ENCODE measurements at regions not wholly inside any gene's neighbourhood (a gene's known extent, or its start where the extent isn't known, plus 50 kb on each side); places are given as distances from the start of the nearest gene placed in this dataset.

GRCh38 chrX:97847885-97848679 lies 964.4 kb downstream of the RPA4 start:
- no peak overlapping the region for H3K4me2 ChIP-seq (ENCODE audit: insufficient read depth in 1 of 2, low read depth in 2 of 2, low read length in 2 of 2)
- H2BK120ac ChIP-seq (replicated peaks; ENCODE audit: low read depth, low read length) = no peak overlapping the region
- no peak overlapping the region for H3K4ac ChIP-seq (replicated peaks; ENCODE audit: insufficient read length, low read depth, low read length)
- no peak overlapping the region for H2AK5ac ChIP-seq (ENCODE audit: low read depth, low read length)
- no peak overlapping the region for H3K56ac ChIP-seq (replicated peaks; ENCODE audit: insufficient read length, low read depth, low read length)
- H2BK12ac ChIP-seq (ENCODE audit: low read depth, low read length) = no peak overlapping the region
- peaks cover 5 to 22% of the 10 kb centered on the region in 2 experiments; a peak in 1 of 4 replicates for H3K9me3 ChIP-seq (ENCODE audit: insufficient read depth in 2 of 2, low read depth in 1 of 2, low read length in 1 of 2)
- WGBS, 2 experiments (ENCODE audit: extremely low coverage in 1 of 2, insufficient coverage in 1 of 2, insufficient read length in 1 of 2, insufficient replicate concordance in 2 of 2, low coverage in 1 of 2, low lambda C conversion rate in 2 of 2, missing lambda C conversion rate in 1 of 2) = 90% methylated on average over 25 of the region's 25 CpGs; no CpG with 5 or more reads in 1 of the 2 experiments
- FAIRE-seq = no peak
- no peak overlapping the region for H3K4me3 ChIP-seq (ENCODE audit: extremely low read depth in 1 of 4, insufficient read depth in 2 of 4, low read depth in 3 of 4, low read length in 4 of 4)
- no peak overlapping the region for H4K91ac ChIP-seq (replicated peaks; ENCODE audit: insufficient read length, low read length)
- ChIA-PET CTCF (ENCODE audit: partially characterized antibody) (no interaction called here), POLR2A (ENCODE audit: partially characterized antibody) (no interaction called here)
- H3K23ac ChIP-seq (ENCODE audit: insufficient read length) = no peak overlapping the region
- no peaks in the 10 kb centered on the region for H4K20me1 ChIP-seq (replicated peaks in 1 of 2; ENCODE audit: control insufficient read depth in 1 of 2, insufficient read depth in 2 of 2, low read length in 2 of 2)
- H3K18ac ChIP-seq (ENCODE audit: extremely low read depth, low read length) = no peak overlapping the region
- H2AFZ ChIP-seq (ENCODE audit: low read length) = no peak overlapping the region
- H4K5ac ChIP-seq (ENCODE audit: insufficient read length, low read depth, low read length) = no peak overlapping the region
- no peaks in the 10 kb centered on the region for H3K4me1 ChIP-seq (replicated peaks in 1 of 4; ENCODE audit: control insufficient read depth in 3 of 4, insufficient read depth in 4 of 4, low read length in 3 of 4)
- H3K27me3 ChIP-seq (replicated peaks in 1 of 4; ENCODE audit: control insufficient read depth in 3 of 4, extremely low read depth in 1 of 4, insufficient read depth in 3 of 4, low read length in 3 of 4) = no peaks in the 10 kb centered on the region
- H3K23me2 ChIP-seq (ENCODE audit: low read depth, low read length) = no peaks in the 10 kb centered on the region
- H2BK5ac ChIP-seq (ENCODE audit: low read depth, low read length) = no peak overlapping the region
- no peaks in the 10 kb centered on the region for H3K79me2 ChIP-seq (ENCODE audit: control insufficient read depth in 1 of 2, insufficient read depth in 2 of 2, low read length in 2 of 2)
- no peak overlapping the region for H3K27ac ChIP-seq (ENCODE audit: low read depth, low read length)
- H2BK20ac ChIP-seq (ENCODE audit: low read length) = no peak overlapping the region
- H3K36me3 ChIP-seq (ENCODE audit: control insufficient read depth in 2 of 4, insufficient read depth in 4 of 4, low read length in 3 of 4) = no peaks in the 10 kb centered on the region
- H3K9ac ChIP-seq (replicated peaks in 1 of 4; ENCODE audit: extremely low read depth in 1 of 4, low read depth in 3 of 4, low read length in 3 of 4) = no peak overlapping the region
- no peak overlapping the region for H2BK15ac ChIP-seq (ENCODE audit: low read length)
- H3K14ac ChIP-seq (ENCODE audit: insufficient read length) = no peak overlapping the region
- DNase-seq (ENCODE audit: low read depth in 1 of 2, low spot score in 2 of 2) = no peak
- no peaks in the 10 kb centered on the region for H3K79me1 ChIP-seq (ENCODE audit: low read depth, low read length)
- H4K8ac ChIP-seq (ENCODE audit: extremely low read depth, insufficient read depth, low read length) = no peak overlapping the region
- TF ChIP-seq KDM1A (IDR thresholded peaks at IDR 0.05; ENCODE audit: borderline replicate concordance, low read length) (no peak), KDM5A (IDR thresholded peaks at IDR 0.05; ENCODE audit: low read length) (no peak), SIRT6 (IDR thresholded peaks at IDR 0.05; ENCODE audit: low read length) (no peak), RFX5 (IDR thresholded peaks at IDR 0.05; ENCODE audit: borderline replicate concordance, low read depth, low read length) (no peak), SIX5 (IDR thresholded peaks at IDR 0.05; ENCODE audit: low read depth, low read length) (no peak), EZH2 (IDR thresholded peaks at IDR 0.05; ENCODE audit: low read depth, low read length, severe bottlenecking) (no peak)
- TF ChIP-seq, protein P1, sequence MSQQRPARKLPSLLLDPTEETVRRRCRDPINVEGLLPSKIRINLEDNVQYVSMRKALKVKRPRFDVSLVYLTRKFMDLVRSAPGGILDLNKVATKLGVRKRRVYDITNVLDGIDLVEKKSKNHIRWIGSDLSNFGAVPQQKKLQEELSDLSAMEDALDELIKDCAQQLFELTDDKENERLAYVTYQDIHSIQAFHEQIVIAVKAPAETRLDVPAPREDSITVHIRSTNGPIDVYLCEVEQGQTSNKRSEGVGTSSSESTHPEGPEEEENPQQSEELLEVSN (IDR thresholded peaks at IDR 0.05) = no peak
